Tibial nerve (tissue), 3 donors: ENCODE measurements at regions not wholly inside any gene's neighbourhood (a gene's known extent, or its start where the extent isn't known, plus 50 kb on each side); places are given as distances from the start of the nearest gene placed in this dataset.

ENCODE experiments used
- CTCF ChIP-seq, 5 experiments: fragments of 200-600 bp in 3 of 5; fragments of 450-650 bp in 2 of 5; sonication (generic) in 3 of 5; IDR thresholded peaks; one replicate each; pipeline ENCODE4 v1.5.1; 2016 to 2019; ENCODE audit warnings: antibody characterized with exemption in 5 of 5, mild to moderate bottlenecking in 3 of 5, moderate library complexity in 2 of 5
- POLR2A ChIP-seq, 2 donors: fragments of 450-650 bp; IDR thresholded peaks; one replicate each; pipeline ENCODE4 v1.6.1; 2017; ENCODE audit warnings: antibody characterized with exemption in 2 of 2, mild to moderate bottlenecking in 2 of 2, moderate library complexity in 2 of 2

GRCh38 chr9:20092561-20092960 lies 303.7 kb upstream of the SLC24A2 start:
- TF ChIP-seq CTCF (IDR thresholded peaks at IDR 0.05) (no peak), POLR2A (IDR thresholded peaks at IDR 0.05) (no peak)
